CD4-positive, alpha-beta T cell (primary cell): ENCODE measurements at regions not wholly inside any gene's neighbourhood (a gene's known extent, or its start where the extent isn't known, plus 50 kb on each side); places are given as distances from the start of the nearest gene placed in this dataset.

ENCODE experiments used
- ATAC-seq: fragments of 200-7000 bp; cut with Tn5 transposase; one replicate; pipeline ENCODE4 v1.10.0; 2022; ENCODE audit warnings: mild to moderate bottlenecking; ENCODE audit not compliant: poor library complexity
- CTCF ChIA-PET: fragments of 350-600 bp; sonication (Branson Sonifier 250); formaldehyde crosslinking; loops from one replicate; lab custom pipeline; 2021; ENCODE audit warnings: antibody characterized with exemption, inconsistent platforms; lab: Charles Lee
- POLR2A ChIA-PET: fragments of 350-600 bp; sonication (Branson Sonifier 250); formaldehyde crosslinking; loops from one replicate; lab custom pipeline; 2021; ENCODE audit warnings: antibody characterized with exemption, inconsistent platforms; lab: Charles Lee
- DNase-seq, 14 experiments: peaks; one replicate each; pipeline ENCODE4 v3.0.0-alpha.2; 2013 to 2020; ENCODE audit warnings: mixed read lengths in 2 of 14
- H3K27ac ChIP-seq, 2 donors: one replicate each; pipeline versions ENCODE4 v1.5.1 to v1.7.0; 2013; ENCODE audit warnings: low read length in 2 of 2, low read depth in 1 of 2, mild to moderate bottlenecking in 1 of 2
- H3K27me3 ChIP-seq, 2 experiments: 1 replicate in 1 of 2; 2 replicates in 1 of 2; pipeline versions ENCODE4 v1.6.1 to v1.7.0; 2013; ENCODE audit warnings: low read length in 2 of 2, control low read depth in 1 of 2, mild to moderate bottlenecking in 1 of 2, moderate library complexity in 1 of 2; ENCODE audit not compliant: insufficient read depth in 2 of 2, control insufficient read depth in 1 of 2
- H3K36me3 ChIP-seq: one replicate; pipeline ENCODE4 v1.6.1; 2013; ENCODE audit warnings: low read length, control low read depth; ENCODE audit not compliant: insufficient read depth
- H3K4me1 ChIP-seq: one replicate; pipeline ENCODE4 v1.6.1; 2013; ENCODE audit warnings: low read length, control low read depth; ENCODE audit not compliant: insufficient read depth
- H3K4me3 ChIP-seq: one replicate; pipeline ENCODE4 v1.5.1; 2013; ENCODE audit warnings: mild to moderate bottlenecking, low read length, moderate library complexity
- H3K9me3 ChIP-seq, 2 experiments: 1 replicate in 1 of 2; 2 replicates in 1 of 2; pipeline versions ENCODE4 v1.6.1 to v1.7.0; 2013; ENCODE audit warnings: low read length in 2 of 2, mild to moderate bottlenecking in 2 of 2, control low read depth in 1 of 2, moderate library complexity in 1 of 2; ENCODE audit not compliant: control insufficient read depth in 1 of 2, insufficient read depth in 1 of 2
- H3K27ac Mint-ChIP-seq: one replicate; pipeline ENCODE4 v1.8.0; 2020; ENCODE audit warnings: mixed read lengths
- H3K27me3 Mint-ChIP-seq: one replicate; pipeline ENCODE4 v1.8.0; 2021; ENCODE audit warnings: mixed read lengths
- H3K36me3 Mint-ChIP-seq: one replicate; pipeline ENCODE4 v1.8.0; 2021; ENCODE audit warnings: low read depth, mixed read lengths
- H3K4me1 Mint-ChIP-seq: one replicate; pipeline ENCODE4 v1.8.0; 2021; ENCODE audit warnings: low read depth, mixed read lengths
- H3K4me3 Mint-ChIP-seq: one replicate; pipeline ENCODE4 v1.8.0; 2020; ENCODE audit warnings: mild to moderate bottlenecking, mixed read lengths
- H3K9me3 Mint-ChIP-seq: one replicate; pipeline ENCODE4 v1.8.0; 2020; ENCODE audit warnings: mixed read lengths
- CTCF ChIP-seq: fragments of 200-600 bp; IDR thresholded peaks from one replicate; pipeline ENCODE4 v1.8.0; 2022; ENCODE audit warnings: antibody characterized with exemption, mild to moderate bottlenecking
- intact Hi-C, 2 experiments: fragments of 100-400 bp; cut with DNase I in 1 of 2; cut with micrococcal nuclease in 1 of 2; formaldehyde crosslinking; loops; one replicate each; pipeline versions ENCODE4 v1.15.1 to v1.9.0; 2023 to 2025; cut with DNase I, micrococcal nuclease

- ChIA-PET CTCF (no interaction called here), POLR2A (no interaction called here)
- H3K27ac ChIP-seq: no peak overlapping the region
- DNase-seq (no peak), ATAC-seq (no peak)
- H3K27me3 ChIP-seq: no peaks in the 10 kb centered on the region
- no peaks in the 10 kb centered on the region for H3K27me3 Mint-ChIP-seq
- peaks cover 3% of the 10 kb centered on the region for H3K9me3 Mint-ChIP-seq
- H3K4me1 ChIP-seq: no peaks in the 10 kb centered on the region
- H3K4me1 Mint-ChIP-seq: no peaks in the 10 kb centered on the region
- H3K27ac Mint-ChIP-seq: no peak overlapping the region
- no peak for TF ChIP-seq CTCF
- intact Hi-C loops: no loop called here
- peaks cover 5 to 12% of the 10 kb centered on the region in 2 experiments for H3K9me3 ChIP-seq
- no peak overlapping the region for H3K4me3 ChIP-seq
- no peaks in the 10 kb centered on the region for H3K36me3 Mint-ChIP-seq
- H3K4me3 Mint-ChIP-seq: no peak overlapping the region
- no peaks in the 10 kb centered on the region for H3K36me3 ChIP-seq
Measured at GRCh38 chr1:191699343-191699742, 458.9 kb upstream of the RGS18 start.

GRCh38 chr1:191700922-191701321 lies 457.3 kb upstream of the RGS18 start:
- no peak overlapping the region for H3K4me3 ChIP-seq
- no peaks in the 10 kb centered on the region for H3K36me3 Mint-ChIP-seq
- intact Hi-C loops: no loop called here
- H3K36me3 ChIP-seq: no peaks in the 10 kb centered on the region
- H3K27ac Mint-ChIP-seq: no peak overlapping the region
- TF ChIP-seq CTCF: no peak
- POLR2A ChIA-PET: no interaction called here
- no peaks in the 10 kb centered on the region for H3K4me1 ChIP-seq
- H3K27me3 ChIP-seq: no peaks in the 10 kb centered on the region
- H3K4me3 Mint-ChIP-seq: no peak overlapping the region
- H3K9me3 ChIP-seq: peaks cover 0 to 7% of the 10 kb centered on the region in 2 experiments
- peaks cover 3% of the 10 kb centered on the region for H3K9me3 Mint-ChIP-seq
- ATAC-seq (no peak), DNase-seq (no peak)
- CTCF ChIA-PET: no interaction called here
- H3K4me1 Mint-ChIP-seq: no peaks in the 10 kb centered on the region
- no peaks in the 10 kb centered on the region for H3K27me3 Mint-ChIP-seq
- H3K27ac ChIP-seq: no peak overlapping the region

- intact Hi-C loops: no loop called here
Measured at GRCh38 chr1:191702124-191702523, 456.1 kb upstream of the RGS18 start.

More at GRCh38 chr1:191702124-191702523, 456.1 kb upstream of the RGS18 start:
- DNase-seq (no peak), ATAC-seq (no peak)
- Mint-ChIP-seq H3K27me3 (no peaks in the 10 kb centered on the region), H3K4me3 (no peak overlapping the region), H3K36me3 (no peaks in the 10 kb centered on the region), H3K4me1 (no peaks in the 10 kb centered on the region), H3K9me3 (peaks cover 3% of the 10 kb centered on the region), H3K27ac (no peak overlapping the region)
- no peaks in the 10 kb centered on the region for H3K4me1 ChIP-seq
- no peak overlapping the region for H3K27ac ChIP-seq
- no peaks in the 10 kb centered on the region for H3K27me3 ChIP-seq
- no peaks in the 10 kb centered on the region for H3K36me3 ChIP-seq
- ChIA-PET CTCF (no interaction called here), POLR2A (no interaction called here)
- H3K4me3 ChIP-seq: no peak overlapping the region
- no peak for TF ChIP-seq CTCF
- H3K9me3 ChIP-seq: peaks cover 0 to 7% of the 10 kb centered on the region in 2 experiments
